Ovary (tissue), 3 donors: ENCODE measurements at regions not wholly inside any gene's neighbourhood (a gene's known extent, or its start where the extent isn't known, plus 50 kb on each side); places are given as distances from the start of the nearest gene placed in this dataset.

Source experiments
- EP300 ChIP-seq: sonication (generic); formaldehyde crosslinking; IDR thresholded peaks from one replicate; pipeline ENCODE4 v1.6.1; 2017; ENCODE audit warnings: antibody characterized with exemption
- TF ChIP-seq, protein P1 (sequence below), 3 donors: fragments of 450-650 bp in 2 of 3; fragments of 200-600 bp in 1 of 3; IDR thresholded peaks; one replicate each; pipeline versions ENCODE4 v1.5.1 to v1.8.0; 2016 to 2022; ENCODE audit warnings: antibody characterized with exemption in 3 of 3, mild to moderate bottlenecking in 1 of 3
- donor health status: DM: no; HTN: no; CAD: no.

DNA sequence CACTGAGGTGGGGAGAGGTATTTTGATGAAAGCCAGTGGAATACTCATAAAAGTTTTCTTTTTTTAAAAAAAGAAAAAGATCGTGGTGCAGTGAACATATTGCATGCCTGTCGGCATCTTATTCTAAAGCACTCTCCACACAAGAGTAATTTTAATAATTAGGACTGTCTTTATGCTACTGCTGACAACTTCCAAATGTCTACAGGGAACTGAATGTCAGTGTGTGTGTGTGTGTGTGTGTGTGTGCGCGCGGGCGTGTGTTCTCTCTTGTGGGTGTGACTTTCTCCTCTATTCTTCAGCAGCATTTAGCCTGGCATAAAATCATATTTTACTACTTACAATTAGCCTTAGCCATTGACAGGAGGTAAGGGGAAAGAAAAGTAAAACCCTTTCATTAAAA lies 268.5 kb downstream of the C3orf38 start:
- TF ChIP-seq, protein P1, sequence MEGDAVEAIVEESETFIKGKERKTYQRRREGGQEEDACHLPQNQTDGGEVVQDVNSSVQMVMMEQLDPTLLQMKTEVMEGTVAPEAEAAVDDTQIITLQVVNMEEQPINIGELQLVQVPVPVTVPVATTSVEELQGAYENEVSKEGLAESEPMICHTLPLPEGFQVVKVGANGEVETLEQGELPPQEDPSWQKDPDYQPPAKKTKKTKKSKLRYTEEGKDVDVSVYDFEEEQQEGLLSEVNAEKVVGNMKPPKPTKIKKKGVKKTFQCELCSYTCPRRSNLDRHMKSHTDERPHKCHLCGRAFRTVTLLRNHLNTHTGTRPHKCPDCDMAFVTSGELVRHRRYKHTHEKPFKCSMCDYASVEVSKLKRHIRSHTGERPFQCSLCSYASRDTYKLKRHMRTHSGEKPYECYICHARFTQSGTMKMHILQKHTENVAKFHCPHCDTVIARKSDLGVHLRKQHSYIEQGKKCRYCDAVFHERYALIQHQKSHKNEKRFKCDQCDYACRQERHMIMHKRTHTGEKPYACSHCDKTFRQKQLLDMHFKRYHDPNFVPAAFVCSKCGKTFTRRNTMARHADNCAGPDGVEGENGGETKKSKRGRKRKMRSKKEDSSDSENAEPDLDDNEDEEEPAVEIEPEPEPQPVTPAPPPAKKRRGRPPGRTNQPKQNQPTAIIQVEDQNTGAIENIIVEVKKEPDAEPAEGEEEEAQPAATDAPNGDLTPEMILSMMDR (IDR thresholded peaks at IDR 0.05) = no peak
- TF ChIP-seq EP300 = no peak
